ENCODE measurements at regions not wholly inside any gene's neighbourhood (a gene's known extent, or its start where the extent isn't known, plus 50 kb on each side); places are given as distances from the start of the nearest gene placed in this dataset.

GRCh38 chr13:63517371-63517770 is 2101.7 kb upstream of the PCDH20 start:
- no peak for TF ChIP-seq BACH2 (CRISPR knock-in tag; IDR thresholded peaks at IDR 0.05; ENCODE audit: borderline replicate concordance)
- no peak for TF ChIP-seq ZFP30 (CRISPR knock-in tag; IDR thresholded peaks at IDR 0.05)
- peak; percentile 43; the same call in 1 of the 2 replicates for TF ChIP-seq CREB5 (CRISPR knock-in tag; IDR thresholded peaks at IDR 0.05; ENCODE audit: low read depth)
- no peak for TF ChIP-seq ZC3H10 (CRISPR knock-in tag; IDR thresholded peaks at IDR 0.05)
- no peak for TF ChIP-seq TSHZ2 (CRISPR knock-in tag; IDR thresholded peaks at IDR 0.05)
- TF ChIP-seq GLIS3 (CRISPR knock-in tag; IDR thresholded peaks at IDR 0.05), result 0 out of 2 replicates have a peak, but pooled peaks have one; percentile 11
